MCF 10A (cell line): ENCODE measurements at regions not wholly inside any gene's neighbourhood (a gene's known extent, or its start where the extent isn't known, plus 50 kb on each side); places are given as distances from the start of the nearest gene placed in this dataset.
"Not testable (repeated sequence)": the region's sequence is repeated elsewhere in the genome, so short reads cannot be mapped to it uniquely, and the experiment has no call there.

Experiments used
- BruUV-seq: library from RNA; stranded (reverse); fragments of 400-500 nt; replicated peaks from 2 replicates; lab custom pipeline; 2021; lab: Mats Ljungman, UMichigan
- CTCF ChIA-PET: fragments of 300-600 bp; sonication (Branson Sonifier 250); formaldehyde crosslinking; extraction: SDS; loops from one replicate; lab custom pipeline; 2021; ENCODE audit warnings: antibody characterized with exemption, inconsistent platforms; lab: Yijun Ruan, JAX
- POLR2A ChIA-PET: fragments of 300-600, 350-650 bp; sonication (Branson Sonifier 250); formaldehyde crosslinking; extraction: SDS; loops from one replicate; lab custom pipeline; 2020; ENCODE audit warnings: antibody characterized with exemption, inconsistent platforms; lab: Yijun Ruan, JAX
- DNase-seq: peaks from one replicate; pipeline ENCODE4 v3.0.0-alpha.2; 2018; ENCODE audit not compliant: unreplicated experiment
- H3K27ac Mint-ChIP-seq: one replicate; pipeline ENCODE4 v1.8.0; 2022; ENCODE audit warnings: mild to moderate bottlenecking, low read depth, mixed read lengths; ENCODE audit not compliant: unreplicated experiment
- H3K27me3 Mint-ChIP-seq: one replicate; pipeline ENCODE4 v1.8.0; 2022; ENCODE audit warnings: mixed read lengths; ENCODE audit not compliant: insufficient read depth, unreplicated experiment
- H3K36me3 Mint-ChIP-seq: one replicate; pipeline ENCODE4 v1.8.0; 2022; ENCODE audit warnings: mild to moderate bottlenecking, moderate library complexity, mixed read lengths; ENCODE audit not compliant: insufficient read depth, unreplicated experiment
- H3K4me1 Mint-ChIP-seq: one replicate; pipeline ENCODE4 v1.8.0; 2022; ENCODE audit warnings: mixed read lengths; ENCODE audit not compliant: insufficient read depth, unreplicated experiment
- H3K4me3 Mint-ChIP-seq: one replicate; pipeline ENCODE4 v1.8.0; 2022; ENCODE audit warnings: mild to moderate bottlenecking, moderate library complexity, mixed read lengths; ENCODE audit not compliant: unreplicated experiment
- H3K9me3 Mint-ChIP-seq: one replicate; pipeline ENCODE4 v1.8.0; 2022; ENCODE audit warnings: mixed read lengths; ENCODE audit not compliant: unreplicated experiment
- intact Hi-C: fragments of 100-400 bp; cut with micrococcal nuclease; formaldehyde crosslinking; loops from 2 replicates; pipeline ENCODE4 v1.14.1; 2022
- TF ChIP-seq, protein P1 (sequence below): fragments of 200-600 bp; IDR thresholded peaks from one replicate; pipeline ENCODE4 v1.8.0; 2022; ENCODE audit warnings: antibody characterized with exemption, mild to moderate bottlenecking; ENCODE audit not compliant: unreplicated experiment

DNA sequence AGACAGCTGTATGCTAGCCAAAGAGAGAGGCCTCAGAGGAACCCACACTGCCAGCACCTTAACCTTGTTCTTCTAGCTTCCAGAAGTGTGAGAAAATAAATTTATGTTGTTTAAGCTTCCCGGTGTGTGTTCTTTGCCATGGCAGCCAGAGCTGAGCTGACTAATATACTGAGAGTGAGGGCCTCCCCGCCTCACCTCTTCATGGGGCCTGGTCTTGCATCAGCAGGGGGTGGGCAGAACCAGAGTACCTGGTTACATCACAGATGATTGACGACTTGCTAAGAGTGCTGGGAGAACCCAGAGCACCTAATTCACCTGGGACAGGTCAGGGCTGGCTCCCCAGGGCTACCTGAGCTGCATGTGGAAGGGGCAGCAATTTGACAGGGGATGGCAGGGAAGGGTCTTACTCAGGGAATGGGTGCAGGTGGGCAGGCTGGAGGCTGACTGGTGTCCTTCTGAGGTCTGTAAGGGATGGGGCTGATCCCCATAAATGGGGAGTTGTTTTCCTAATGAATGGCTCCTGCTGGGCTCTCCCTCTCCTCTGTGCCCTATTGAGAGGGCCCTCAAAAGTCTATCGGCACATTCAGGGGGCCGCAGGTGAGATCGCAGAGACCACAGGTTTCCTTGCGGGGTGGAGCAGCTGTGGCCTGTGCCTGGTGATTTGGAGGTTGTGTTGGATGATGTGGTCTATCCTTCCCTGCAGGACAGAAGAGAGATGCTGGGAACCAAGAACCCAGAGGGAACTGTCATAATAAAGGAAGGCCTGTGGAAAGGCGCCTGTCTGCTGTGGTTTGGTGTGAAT, 60.6 kb upstream of the ETV3 start:
- no peaks in the 10 kb centered on the region for H3K36me3 Mint-ChIP-seq
- H3K9me3 Mint-ChIP-seq, result no peaks in the 10 kb centered on the region
- DNase-seq, result peak; percentile 69
- H3K4me3 Mint-ChIP-seq, result no peak overlapping the region
- H3K4me1 Mint-ChIP-seq, result peaks cover 3% of the 10 kb centered on the region
- CTCF ChIA-PET, result interaction anchor here (0.9 to 9.5 kb wide), 6 partner anchors 11 to 306 kb away, joined by 3 to 75 read pairs (median 4); no protein-coding TSS in a partner anchor
- intact Hi-C loops, result loop anchor here (10.0 kb wide), 1 partner anchor 116 kb away; no protein-coding TSS in a partner anchor
- POLR2A ChIA-PET, result no interaction called here
- BruUV-seq, result no TSS peak
- H3K27me3 Mint-ChIP-seq, result peaks cover 35% of the 10 kb centered on the region
- TF ChIP-seq, protein P1, sequence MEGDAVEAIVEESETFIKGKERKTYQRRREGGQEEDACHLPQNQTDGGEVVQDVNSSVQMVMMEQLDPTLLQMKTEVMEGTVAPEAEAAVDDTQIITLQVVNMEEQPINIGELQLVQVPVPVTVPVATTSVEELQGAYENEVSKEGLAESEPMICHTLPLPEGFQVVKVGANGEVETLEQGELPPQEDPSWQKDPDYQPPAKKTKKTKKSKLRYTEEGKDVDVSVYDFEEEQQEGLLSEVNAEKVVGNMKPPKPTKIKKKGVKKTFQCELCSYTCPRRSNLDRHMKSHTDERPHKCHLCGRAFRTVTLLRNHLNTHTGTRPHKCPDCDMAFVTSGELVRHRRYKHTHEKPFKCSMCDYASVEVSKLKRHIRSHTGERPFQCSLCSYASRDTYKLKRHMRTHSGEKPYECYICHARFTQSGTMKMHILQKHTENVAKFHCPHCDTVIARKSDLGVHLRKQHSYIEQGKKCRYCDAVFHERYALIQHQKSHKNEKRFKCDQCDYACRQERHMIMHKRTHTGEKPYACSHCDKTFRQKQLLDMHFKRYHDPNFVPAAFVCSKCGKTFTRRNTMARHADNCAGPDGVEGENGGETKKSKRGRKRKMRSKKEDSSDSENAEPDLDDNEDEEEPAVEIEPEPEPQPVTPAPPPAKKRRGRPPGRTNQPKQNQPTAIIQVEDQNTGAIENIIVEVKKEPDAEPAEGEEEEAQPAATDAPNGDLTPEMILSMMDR, result no peak
- no peak overlapping the region for H3K27ac Mint-ChIP-seq

DNA sequence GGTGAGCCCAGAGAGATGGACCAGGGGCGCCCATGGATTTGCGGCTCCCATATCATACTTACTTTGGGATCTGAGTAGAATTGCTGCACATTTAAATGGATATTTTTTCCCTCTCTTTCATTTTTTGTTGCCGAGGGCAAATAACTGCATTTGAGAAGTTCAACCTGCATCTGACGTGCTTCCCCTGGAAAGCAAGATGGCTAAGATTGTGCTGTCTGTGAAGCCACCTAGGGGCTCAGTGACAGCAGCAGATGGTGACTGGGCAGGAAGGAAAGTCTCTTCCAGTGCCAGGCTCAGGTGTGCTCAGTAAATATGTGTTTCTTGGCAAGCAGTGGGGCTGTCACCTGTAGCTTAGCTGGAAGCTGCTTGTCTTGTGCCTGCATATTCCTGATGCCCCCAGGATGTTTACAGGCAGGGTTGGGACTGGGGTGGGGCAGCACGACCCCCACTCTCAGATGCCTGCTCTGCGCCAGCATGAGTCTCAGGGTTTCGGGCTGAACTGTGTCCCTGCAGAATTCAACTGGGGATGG, 59.8 kb upstream of the ETV3 start:
- Mint-ChIP-seq H3K4me1 (peaks cover 6% of the 10 kb centered on the region), H3K27me3 (peaks cover 29% of the 10 kb centered on the region), H3K36me3 (no peaks in the 10 kb centered on the region), H3K9me3 (no peaks in the 10 kb centered on the region), H3K27ac (no peak overlapping the region), H3K4me3 (no peak overlapping the region)
- no peak for DNase-seq
- TF ChIP-seq, protein P1, result no peak
- intact Hi-C loops, result loop anchor here (10.0 kb wide), 1 partner anchor 117 kb away; no protein-coding TSS in a partner anchor
- POLR2A ChIA-PET, result no interaction called here
- BruUV-seq, result no TSS peak
- CTCF ChIA-PET, result interaction anchor here (0.7 to 9.5 kb wide), 7 partner anchors 13 to 307 kb away, joined by 3 to 75 read pairs (median 4); no protein-coding TSS in a partner anchor

DNA sequence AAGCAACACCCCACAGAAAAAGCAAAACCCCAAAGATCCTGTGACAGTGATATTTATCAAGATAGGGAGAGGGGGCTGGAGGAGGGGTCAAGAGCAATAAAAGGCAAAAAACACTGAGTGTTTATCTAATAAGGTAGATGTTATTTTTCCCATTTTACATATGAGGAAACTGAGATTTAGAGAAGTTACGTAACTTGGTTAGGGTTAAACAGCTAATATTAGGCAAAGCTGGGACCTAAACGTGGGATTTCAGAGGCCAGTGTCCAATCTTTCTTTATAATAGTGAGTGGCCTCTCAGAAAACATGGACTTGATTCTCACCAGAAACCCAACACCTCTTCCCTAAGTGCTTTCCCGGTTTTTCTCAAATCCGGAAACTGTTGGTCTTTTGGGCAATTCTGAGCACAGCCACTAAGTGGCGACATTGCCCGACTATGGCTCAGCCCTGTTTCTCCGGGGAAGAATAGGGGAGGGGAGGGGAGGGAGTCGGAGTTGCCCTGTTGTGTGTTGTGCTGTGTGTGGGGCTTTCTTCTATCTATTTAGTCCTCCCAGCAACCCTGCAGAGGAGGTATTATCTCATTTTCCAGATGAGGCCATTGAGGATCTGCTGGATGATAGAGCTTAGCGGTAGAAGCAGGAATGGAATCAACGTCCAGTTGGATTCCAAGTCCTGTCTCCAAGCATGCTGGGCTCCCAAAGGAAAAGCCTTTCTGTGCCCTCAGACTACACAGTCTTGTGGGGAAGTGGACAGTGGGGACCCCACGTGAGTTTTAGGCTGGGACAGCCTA, 58.7 kb upstream of the ETV3 start:
- intact Hi-C loops, result loop anchor here (10.0 kb wide), 1 partner anchor 118 kb away; no protein-coding TSS in a partner anchor

More for the DNA sequence above, 58.7 kb upstream of the ETV3 start:
- CTCF ChIA-PET, result interaction anchor here (0.5 to 9.5 kb wide), 34 partner anchors 10 to 1517 kb away, joined by 3 to 75 read pairs (median 4); no protein-coding TSS in a partner anchor
- peaks cover 29% of the 10 kb centered on the region for H3K27me3 Mint-ChIP-seq
- BruUV-seq, H3K27ac Mint-ChIP-seq, H3K4me3 Mint-ChIP-seq, H3K9me3 Mint-ChIP-seq, POLR2A ChIA-PET, H3K4me1 Mint-ChIP-seq, H3K36me3 Mint-ChIP-seq: not testable (repeated sequence)
- TF ChIP-seq, protein P1, result peak; percentile 29
- peak; percentile 39 for DNase-seq
